HG02870 (cell line): ENCODE measurements at regions not wholly inside any gene's neighbourhood (a gene's known extent, or its start where the extent isn't known, plus 50 kb on each side); places are given as distances from the start of the nearest gene placed in this dataset.

ENCODE experiments used
- ATAC-seq: cut with Tn5 transposase; IDR thresholded peaks from one replicate; pipeline ENCODE4 v1.9.1; 2021; ENCODE audit warnings: mild to moderate bottlenecking, moderate library complexity; ENCODE audit not compliant: unreplicated experiment

GRCh38 chr7:155360495-155361345 lies 63.0 kb downstream of the INSIG1 start:
- ATAC-seq = no peak

GRCh38 chr7:155361346-155361680 lies 63.6 kb downstream of the INSIG1 start:
- no peak for ATAC-seq

- no peak for ATAC-seq
Observed at GRCh38 chr7:155361947-155362346, 64.3 kb downstream of the INSIG1 start.

- ATAC-seq = no peak
Observed at GRCh38 chr7:155362380-155363145, 64.9 kb downstream of the INSIG1 start.

- ATAC-seq = no peak
Observed at GRCh38 chr7:155363146-155363539, 65.5 kb downstream of the INSIG1 start.

GRCh38 chr7:155363852-155364600 lies 66.3 kb downstream of the INSIG1 start:
- ATAC-seq = no peak

- ATAC-seq = no peak
Observed at GRCh38 chr7:155365146-155365874, 67.6 kb downstream of the INSIG1 start.

GRCh38 chr7:155368894-155369600 lies 71.4 kb downstream of the INSIG1 start:
- no peak for ATAC-seq

GRCh38 chr7:155369766-155370165 lies 72.1 kb downstream of the INSIG1 start:
- no peak for ATAC-seq

- ATAC-seq = no peak
Observed at GRCh38 chr7:155371331-155371883, 73.7 kb downstream of the INSIG1 start.

- no peak for ATAC-seq
Observed at GRCh38 chr7:155371884-155372781, 74.5 kb downstream of the INSIG1 start.

- ATAC-seq = no peak
Observed at GRCh38 chr7:155372782-155373358, 75.2 kb downstream of the INSIG1 start.

- no peak for ATAC-seq
Observed at GRCh38 chr7:155373359-155374273, 75.9 kb downstream of the INSIG1 start.

GRCh38 chr7:155374276-155375252 lies 76.9 kb downstream of the INSIG1 start:
- no peak for ATAC-seq

- no peak for ATAC-seq
Observed at GRCh38 chr7:155375337-155376277, 77.9 kb downstream of the INSIG1 start.
